Esophagus (tissue), 2 donors: ENCODE measurements at regions not wholly inside any gene's neighbourhood (a gene's known extent, or its start where the extent isn't known, plus 50 kb on each side); places are given as distances from the start of the nearest gene placed in this dataset.
"Not testable (repeated sequence)": the region's sequence is repeated elsewhere in the genome, so short reads cannot be mapped to it uniquely, and the experiment has no call there.

Experiments
- H3K27ac ChIP-seq, 2 donors: one replicate each; pipeline ENCODE4 v1.5.1; 2013; ENCODE audit warnings: low read depth in 2 of 2, mild to moderate bottlenecking in 2 of 2, inconsistent platforms in 1 of 2, low read length in 1 of 2, moderate library complexity in 1 of 2
- H3K27me3 ChIP-seq, 2 donors: one replicate each; pipeline ENCODE4 v1.6.1; 2013; ENCODE audit warnings: low read length in 2 of 2, control low read depth in 1 of 2, mild to moderate bottlenecking in 1 of 2; ENCODE audit not compliant: insufficient read depth in 2 of 2, control insufficient read depth in 1 of 2
- H3K36me3 ChIP-seq, 2 donors: one replicate each; pipeline ENCODE4 v1.6.1; 2013; ENCODE audit warnings: low read length in 1 of 2; ENCODE audit not compliant: control insufficient read depth in 2 of 2, insufficient read depth in 2 of 2
- H3K4me1 ChIP-seq, 2 donors: one replicate each; pipeline ENCODE4 v1.6.1; 2013; ENCODE audit warnings: low read length in 1 of 2; ENCODE audit not compliant: control insufficient read depth in 2 of 2, insufficient read depth in 2 of 2
- H3K4me3 ChIP-seq, 2 donors: one replicate each; pipeline ENCODE4 v1.5.1; 2013; ENCODE audit warnings: low read length in 2 of 2, mild to moderate bottlenecking in 2 of 2, low read depth in 1 of 2, moderate library complexity in 1 of 2
- H3K9me3 ChIP-seq, 2 donors: one replicate each; pipeline ENCODE4 v1.6.1; 2013; ENCODE audit warnings: mild to moderate bottlenecking in 2 of 2, low read depth in 1 of 2, low read length in 1 of 2, moderate library complexity in 1 of 2; ENCODE audit not compliant: control insufficient read depth in 2 of 2, insufficient read depth in 1 of 2
- WGBS, 2 donors: extraction: QIAGEN DNeasy Blood & Tissue Kit; methylation state at CpG; one replicate each; pipeline ENCODE4 v1.1.7; 2013; 5-methylcytosine and 5-hydroxymethylcytosine counted together
- donor health status: healthy with polysubstance abuse.
- donor health status: Bipolar disorder and iron deficiency.

DNA sequence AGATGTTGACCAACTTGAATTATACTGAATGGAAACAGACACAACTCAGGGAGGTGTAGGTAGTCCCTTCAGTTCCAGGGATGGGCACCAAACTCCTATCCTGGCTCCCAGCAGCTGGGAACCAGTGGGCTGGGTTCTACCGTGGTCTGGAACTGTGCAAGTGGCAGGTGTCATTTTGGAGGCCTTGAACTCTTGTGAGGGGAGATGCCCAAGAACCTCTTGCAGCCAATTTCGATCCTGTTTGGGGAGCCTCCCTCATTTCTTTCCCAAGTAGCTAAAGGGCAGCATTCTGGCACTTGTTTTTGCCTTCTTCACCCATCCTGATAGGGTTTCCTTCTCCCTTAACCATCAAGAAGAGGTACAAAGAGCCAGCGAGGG lies 200.2 kb downstream of the ANKRD30B start:
- H3K4me3 ChIP-seq, result no peak overlapping the region
- no peaks in the 10 kb centered on the region for H3K27me3 ChIP-seq
- no peaks in the 10 kb centered on the region for H3K4me1 ChIP-seq
- H3K9me3 ChIP-seq, result peaks cover 3 to 5% of the 10 kb centered on the region in 2 donors
- WGBS, 2 donors, result 52% methylated on average over 3 of the region's 3 CpGs
- no peaks in the 10 kb centered on the region for H3K36me3 ChIP-seq
- H3K27ac ChIP-seq, result no peak overlapping the region

GRCh38 chr18:14949800-14950664 lies 202.1 kb downstream of the ANKRD30B start:
- Histone ChIP-seq H3K9me3 (peaks cover 0 to 3% of the 10 kb centered on the region in 2 donors), H3K27ac (no peak overlapping the region), H3K4me1 (no peaks in the 10 kb centered on the region), H3K36me3 (no peaks in the 10 kb centered on the region), H3K4me3 (no peak overlapping the region), H3K27me3 (no peaks in the 10 kb centered on the region)
- WGBS, 2 donors, result 70 to 71% methylated on average over 9 of the region's 9 CpGs

DNA sequence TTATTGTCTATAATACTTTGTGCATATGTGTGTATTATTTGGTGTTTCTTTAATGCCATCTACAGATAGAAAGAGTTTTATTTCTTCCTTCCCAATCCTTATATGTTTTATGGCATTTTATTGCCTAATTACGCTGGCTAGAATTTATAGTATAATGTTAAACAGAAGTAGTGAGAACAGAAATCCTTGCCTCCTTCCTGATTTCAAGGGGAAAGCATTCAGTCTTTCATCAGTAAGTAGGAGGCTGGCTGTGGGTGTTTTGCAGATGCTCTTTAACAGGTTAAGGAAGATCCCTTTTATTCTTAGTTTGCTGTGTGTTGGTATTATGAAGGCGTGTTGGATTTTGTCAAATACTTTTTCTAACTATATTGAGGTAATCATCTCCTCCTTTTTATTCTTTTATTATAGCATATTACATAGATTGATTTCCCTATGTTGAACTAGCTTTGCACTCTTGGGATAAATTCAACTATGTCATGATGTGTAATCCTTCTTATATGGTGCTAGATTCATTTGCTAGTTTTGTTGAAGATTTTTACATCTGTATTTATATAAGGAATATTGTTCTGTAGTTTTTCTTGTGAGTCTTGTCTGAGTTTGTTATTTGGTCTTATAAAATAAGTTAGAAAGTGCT lies 204.6 kb downstream of the ANKRD30B start:
- not testable (repeated sequence) for H3K4me3 ChIP-seq, H3K9me3 ChIP-seq, H3K4me1 ChIP-seq, H3K36me3 ChIP-seq, H3K27ac ChIP-seq, H3K27me3 ChIP-seq
- WGBS, 2 donors, result 75 to 87% methylated on average over 2 of the region's 2 CpGs

- Histone ChIP-seq H3K4me3 (no peak overlapping the region), H3K27me3 (no peaks in the 10 kb centered on the region), H3K36me3 (no peaks in the 10 kb centered on the region), H3K9me3 (peaks cover 3 to 4% of the 10 kb centered on the region in 2 donors), H3K4me1 (no peaks in the 10 kb centered on the region), H3K27ac (no peak overlapping the region)
- WGBS, 2 donors, result 53 to 60% methylated on average over 3 of the region's 3 CpGs
These were observed 210.7 kb downstream of the ANKRD30B start for GRCh38 chr18:14958701-14959100.

DNA sequence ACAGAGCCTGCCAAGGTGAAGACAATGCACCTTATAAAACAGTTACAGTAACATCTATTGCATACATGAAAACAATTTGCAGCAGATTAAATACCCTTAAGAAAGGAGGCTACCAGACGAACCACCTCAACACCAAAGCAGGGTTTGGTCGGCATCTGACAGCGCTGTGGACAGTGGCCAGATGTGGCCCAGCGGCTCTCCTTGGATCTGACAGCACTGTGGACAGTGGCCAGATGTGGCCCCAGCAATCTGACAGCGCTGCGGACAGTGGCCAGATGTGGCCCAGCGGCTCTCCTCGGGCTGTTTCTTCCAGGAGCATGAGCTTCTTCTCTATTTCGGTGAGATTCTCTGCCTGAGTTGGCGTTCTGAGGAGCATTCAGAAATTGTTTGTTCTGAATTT lies 211.6 kb downstream of the ANKRD30B start:
- H3K4me1 ChIP-seq, result no peaks in the 10 kb centered on the region
- no peaks in the 10 kb centered on the region for H3K27me3 ChIP-seq
- no peak overlapping the region for H3K27ac ChIP-seq
- no peaks in the 10 kb centered on the region for H3K36me3 ChIP-seq
- WGBS, 2 donors, result 82 to 86% methylated on average over 10 of the region's 10 CpGs
- no peak overlapping the region for H3K4me3 ChIP-seq
- peaks cover 3 to 4% of the 10 kb centered on the region in 2 donors for H3K9me3 ChIP-seq

- Histone ChIP-seq H3K36me3 (no peaks in the 10 kb centered on the region), H3K9me3 (peaks cover 3 to 12% of the 10 kb centered on the region in 2 donors), H3K4me1 (no peaks in the 10 kb centered on the region), H3K27ac (no peak overlapping the region), H3K4me3 (no peak overlapping the region), H3K27me3 (no peaks in the 10 kb centered on the region)
- WGBS, 2 donors, result 76 to 87% methylated on average over 5 of the region's 5 CpGs
These were observed 214.0 kb downstream of the ANKRD30B start for GRCh38 chr18:14961991-14962390.

GRCh38 chr18:14962626-14963025 lies 214.7 kb downstream of the ANKRD30B start:
- Histone ChIP-seq H3K27ac (no peak overlapping the region), H3K4me1 (no peaks in the 10 kb centered on the region), H3K4me3 (no peak overlapping the region), H3K27me3 (no peaks in the 10 kb centered on the region), H3K36me3 (no peaks in the 10 kb centered on the region), H3K9me3 (peaks cover 3 to 12% of the 10 kb centered on the region in 2 donors)
- 84 to 86% methylated on average over 8 of the region's 8 CpGs for WGBS, 2 donors

- Histone ChIP-seq H3K36me3 (no peaks in the 10 kb centered on the region), H3K27me3 (no peaks in the 10 kb centered on the region), H3K4me3 (no peak overlapping the region), H3K9me3 (peaks cover 3 to 10% of the 10 kb centered on the region in 2 donors), H3K4me1 (no peaks in the 10 kb centered on the region), H3K27ac (no peak overlapping the region)
- 85 to 90% methylated on average over 6 of the region's 6 CpGs for WGBS, 2 donors
These were observed 215.3 kb downstream of the ANKRD30B start for GRCh38 chr18:14963246-14963645.

GRCh38 chr18:14964002-14964401 lies 216.0 kb downstream of the ANKRD30B start:
- Histone ChIP-seq H3K4me3 (no peak overlapping the region), H3K36me3 (no peaks in the 10 kb centered on the region), H3K4me1 (no peaks in the 10 kb centered on the region), H3K27me3 (no peaks in the 10 kb centered on the region), H3K9me3 (peaks cover 3 to 10% of the 10 kb centered on the region in 2 donors), H3K27ac (no peak overlapping the region)
- 88 to 90% methylated on average over 6 of the region's 6 CpGs for WGBS, 2 donors

DNA sequence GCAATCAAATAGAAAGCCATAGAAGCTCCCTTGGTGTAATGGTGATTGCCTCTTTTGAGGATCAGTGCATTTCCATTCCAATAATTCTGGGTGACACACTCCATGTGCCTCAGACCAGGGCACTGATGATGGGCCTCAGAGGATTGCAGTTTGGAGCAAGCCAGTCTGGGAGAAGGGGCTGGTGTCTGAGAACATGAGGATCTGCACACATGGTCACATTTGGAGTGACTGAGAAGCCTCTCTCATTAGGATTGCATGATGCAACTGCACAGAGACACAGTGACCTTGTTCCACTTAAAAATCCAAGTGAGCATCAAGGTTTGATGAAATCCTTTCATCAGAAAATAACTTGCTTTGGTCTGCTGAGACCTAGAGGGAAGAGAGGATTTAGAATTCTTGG lies 216.4 kb downstream of the ANKRD30B start:
- no peaks in the 10 kb centered on the region for H3K27me3 ChIP-seq

More for the DNA sequence above, 216.4 kb downstream of the ANKRD30B start:
- Histone ChIP-seq H3K9me3 (peaks cover 3 to 11% of the 10 kb centered on the region in 2 donors), H3K36me3 (no peaks in the 10 kb centered on the region), H3K27ac (no peak overlapping the region), H3K4me3 (no peak overlapping the region), H3K4me1 (no peaks in the 10 kb centered on the region)
